ENCODE measurements at regions not wholly inside any gene's neighbourhood (a gene's known extent, or its start where the extent isn't known, plus 50 kb on each side); places are given as distances from the start of the nearest gene placed in this dataset.

- 29 to 100% (median 83%) methylated on average over 1 to 7 of the region's 9 CpGs; no CpG with 5 or more reads in 1 of the 10 experiments for WGBS, 10 experiments
- in situ Hi-C loops (cut with MboI; ENCODE audit: low pct_unique_long_range_greater_than_20kb in 2 of 9, low sequenced_read_pairs in 9 of 9, unreplicated experiment in 9 of 9) = no loop called here
Measured at GRCh38 chr2:5401115-5401657, 291.0 kb upstream of the SOX11 start.

GRCh38 chr2:5403392-5403791, 288.8 kb upstream of the SOX11 start:
- WGBS, 10 experiments = 16 to 87% (median 70%) methylated on average over 1 to 6 of the region's 6 CpGs; no CpG with 5 or more reads in 1 of the 10 experiments
- in situ Hi-C loops (cut with MboI; ENCODE audit: low pct_unique_long_range_greater_than_20kb in 2 of 9, low sequenced_read_pairs in 9 of 9, unreplicated experiment in 9 of 9) = no loop called here
- H3K4me1 ChIP-seq (replicated peaks in 1 of 2) = peaks cover 2 to 9% of the 10 kb centered on the region in 2 donors
- ATAC-seq (replicated peaks in 6 of 8) = peak in 5 of 8 experiments; percentile 64 to 90 (median 68)
- H3K27ac ChIP-seq = no peak overlapping the region
- H3K4me3 ChIP-seq = no peak overlapping the region

More at GRCh38 chr2:5401115-5401657, 291.0 kb upstream of the SOX11 start:
- peaks cover 0 to 5% of the 10 kb centered on the region in 2 donors for H3K4me1 ChIP-seq (replicated peaks in 1 of 2)
- no peak for ATAC-seq (replicated peaks in 6 of 8)
- no peak overlapping the region for H3K4me3 ChIP-seq
- H3K27ac ChIP-seq = no peak overlapping the region

DNA sequence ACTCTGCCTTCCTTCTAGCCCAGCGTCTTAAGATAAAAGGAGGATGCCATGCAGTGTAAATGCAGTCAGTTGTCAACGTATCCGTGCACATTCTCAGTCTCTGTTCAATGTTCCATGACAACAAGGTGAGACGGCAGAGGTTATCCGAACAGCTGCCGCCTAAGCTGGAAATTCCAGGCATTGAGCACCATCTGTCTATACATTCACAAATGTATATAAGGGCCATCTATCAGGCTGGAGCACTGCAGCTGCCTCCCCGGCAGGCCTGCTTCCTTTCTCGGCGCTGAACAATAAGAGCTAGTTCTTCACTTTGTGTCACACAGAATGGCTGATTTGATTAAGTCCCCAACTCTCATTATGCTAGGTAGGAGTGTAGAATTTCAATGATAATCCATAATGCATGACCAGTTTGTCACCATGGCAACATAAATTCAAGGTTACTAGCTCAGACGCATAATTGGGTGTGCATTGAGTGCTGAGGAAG, 282.2 kb upstream of the SOX11 start:
- in situ Hi-C loops (cut with MboI; ENCODE audit: low pct_unique_long_range_greater_than_20kb in 2 of 9, low sequenced_read_pairs in 9 of 9, unreplicated experiment in 9 of 9) = no loop called here
- WGBS, 10 experiments = 0 to 53% (median 0%) methylated on average over 1 to 6 of the region's 10 CpGs; no CpG with 5 or more reads in 3 of the 10 experiments
- Histone ChIP-seq H3K4me1 (replicated peaks in 1 of 2) (peaks cover 42 to 52% of the 10 kb centered on the region in 2 donors), H3K27ac (peak overlapping the region; percentile 65 to 71), H3K4me3 (peak overlapping the region in 2 of 5 donors; percentile 1 to 2)
- peak in 6 of 8 experiments; percentile 57 to 97 (median 93) for ATAC-seq (replicated peaks in 6 of 8)

- peak overlapping the region; percentile 33 to 63 for H3K27ac ChIP-seq
Measured at GRCh38 chr2:5410991-5411700, 281.0 kb upstream of the SOX11 start.

DNA sequence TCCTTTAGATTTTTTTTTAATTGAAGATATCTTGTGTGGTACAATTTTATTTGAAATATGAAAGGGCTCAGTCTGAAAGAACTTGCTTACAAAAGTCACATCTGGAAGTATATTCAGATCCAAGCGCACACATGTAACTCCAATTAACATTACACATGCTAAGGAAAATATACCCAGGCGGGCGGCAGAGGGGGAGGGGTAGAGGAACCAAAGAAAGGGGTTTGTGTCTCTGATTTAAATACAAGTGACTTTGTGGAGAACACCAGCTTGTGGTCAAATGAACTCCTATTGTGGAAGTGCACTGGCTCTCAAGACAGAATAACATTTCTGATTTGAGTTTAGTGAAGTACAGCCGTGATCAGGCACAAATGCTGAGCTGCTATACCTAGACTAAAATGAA, 280.2 kb upstream of the SOX11 start:
- H3K4me3 ChIP-seq = no peak overlapping the region

More at GRCh38 chr2:5410991-5411700, 281.0 kb upstream of the SOX11 start:
- 6 to 83% (median 38%) methylated on average over 2 to 4 of the region's 4 CpGs for WGBS, 10 experiments
- no peak overlapping the region for H3K4me3 ChIP-seq
- in situ Hi-C loops (cut with MboI; ENCODE audit: low pct_unique_long_range_greater_than_20kb in 2 of 9, low sequenced_read_pairs in 9 of 9, unreplicated experiment in 9 of 9) = no loop called here
- peaks cover 42 to 52% of the 10 kb centered on the region in 2 donors for H3K4me1 ChIP-seq (replicated peaks in 1 of 2)
- ATAC-seq (replicated peaks in 6 of 8) = no peak

GRCh38 chr2:5433855-5434254, 258.3 kb upstream of the SOX11 start:
- no peaks in the 10 kb centered on the region for H3K4me1 ChIP-seq (replicated peaks in 1 of 2)
- in situ Hi-C loops (cut with MboI; ENCODE audit: low pct_unique_long_range_greater_than_20kb in 2 of 9, low sequenced_read_pairs in 9 of 9, unreplicated experiment in 9 of 9) = no loop called here
- ATAC-seq (replicated peaks in 6 of 8) = no peak
- no peak overlapping the region for H3K4me3 ChIP-seq
- H3K27ac ChIP-seq = no peak overlapping the region
- WGBS, 10 experiments = 11 to 100% (median 61%) methylated on average over 1 to 2 of the region's 2 CpGs; no CpG with 5 or more reads in 1 of the 10 experiments

More for the DNA sequence above, 280.2 kb upstream of the SOX11 start:
- ATAC-seq (replicated peaks in 6 of 8) = peak in 2 of 8 experiments; percentile 15 to 16
- peaks cover 40 to 52% of the 10 kb centered on the region in 2 donors for H3K4me1 ChIP-seq (replicated peaks in 1 of 2)
- in situ Hi-C loops (cut with MboI; ENCODE audit: low pct_unique_long_range_greater_than_20kb in 2 of 9, low sequenced_read_pairs in 9 of 9, unreplicated experiment in 9 of 9) = no loop called here
- H3K27ac ChIP-seq = peak overlapping the region in 1 of 2 donors; percentile 63
- 0 to 67% (median 14%) methylated on average over 1 to 4 of the region's 4 CpGs; no CpG with 5 or more reads in 2 of the 10 experiments for WGBS, 10 experiments

DNA sequence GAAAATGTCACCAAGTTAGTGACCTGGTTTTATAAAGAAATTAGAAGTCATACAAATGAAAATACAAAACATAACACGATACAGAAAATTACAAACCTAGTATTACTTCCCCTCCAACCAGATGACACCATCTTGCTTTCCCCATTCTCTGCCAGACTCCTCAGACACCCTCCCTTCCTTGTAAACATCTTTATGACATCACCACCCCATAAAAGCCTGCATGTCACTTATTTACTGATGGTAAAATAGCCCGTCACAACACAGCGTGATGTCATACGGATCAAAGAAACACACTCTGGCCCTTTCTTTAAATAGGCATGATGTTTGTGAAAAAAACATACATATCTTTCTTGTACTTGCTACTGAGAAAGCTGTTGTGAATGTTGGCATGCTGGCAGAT, 254.8 kb upstream of the SOX11 start:
- peak in 3 of 8 experiments; percentile 39 to 68 (median 66) for ATAC-seq (replicated peaks in 6 of 8)
- no peak overlapping the region for H3K27ac ChIP-seq
- H3K4me1 ChIP-seq (replicated peaks in 1 of 2) = no peaks in the 10 kb centered on the region
- no peak overlapping the region for H3K4me3 ChIP-seq
- 0 to 100% (median 58%) methylated on average over 1 to 4 of the region's 4 CpGs; no CpG with 5 or more reads in 1 of the 10 experiments for WGBS, 10 experiments
- in situ Hi-C loops (cut with MboI; ENCODE audit: low pct_unique_long_range_greater_than_20kb in 2 of 9, low sequenced_read_pairs in 9 of 9, unreplicated experiment in 9 of 9) = no loop called here

GRCh38 chr2:5440174-5440573, 252.0 kb upstream of the SOX11 start:
- H3K4me1 ChIP-seq (replicated peaks in 1 of 2) = no peaks in the 10 kb centered on the region
- ATAC-seq (replicated peaks in 6 of 8) = peak in 2 of 8 experiments; percentile 76 to 94
- 13 to 100% methylated on average over 1 of the region's 1 CpG; no CpG with 5 or more reads in 8 of the 10 experiments for WGBS, 10 experiments
- in situ Hi-C loops (cut with MboI; ENCODE audit: low pct_unique_long_range_greater_than_20kb in 2 of 9, low sequenced_read_pairs in 9 of 9, unreplicated experiment in 9 of 9) = no loop called here
- H3K27ac ChIP-seq = no peak overlapping the region
- H3K4me3 ChIP-seq = no peak overlapping the region

GRCh38 chr2:5442736-5443135, 249.4 kb upstream of the SOX11 start:
- 20 to 87% (median 72%) methylated on average over 2 to 6 of the region's 9 CpGs; no CpG with 5 or more reads in 4 of the 10 experiments for WGBS, 10 experiments
- in situ Hi-C loops (cut with MboI; ENCODE audit: low pct_unique_long_range_greater_than_20kb in 2 of 9, low sequenced_read_pairs in 9 of 9, unreplicated experiment in 9 of 9) = no loop called here
- Histone ChIP-seq H3K4me1 (replicated peaks in 1 of 2) (no peaks in the 10 kb centered on the region), H3K4me3 (no peak overlapping the region), H3K27ac (no peak overlapping the region)
- no peak for ATAC-seq (replicated peaks in 6 of 8)

GRCh38 chr2:5444168-5444567, 248.0 kb upstream of the SOX11 start:
- no peak for ATAC-seq (replicated peaks in 6 of 8)
- WGBS, 10 experiments = 0 to 97% (median 85%) methylated on average over 1 to 9 of the region's 16 CpGs; no CpG with 5 or more reads in 3 of the 10 experiments
- in situ Hi-C loops (cut with MboI; ENCODE audit: low pct_unique_long_range_greater_than_20kb in 2 of 9, low sequenced_read_pairs in 9 of 9, unreplicated experiment in 9 of 9) = no loop called here
- H3K4me1 ChIP-seq (replicated peaks in 1 of 2) = no peaks in the 10 kb centered on the region
- no peak overlapping the region for H3K27ac ChIP-seq
- no peak overlapping the region for H3K4me3 ChIP-seq

GRCh38 chr2:5444854-5445253, 247.3 kb upstream of the SOX11 start:
- 29 to 85% (median 60%) methylated on average over 1 to 3 of the region's 4 CpGs; no CpG with 5 or more reads in 5 of the 10 experiments for WGBS, 10 experiments
- H3K27ac ChIP-seq = no peak overlapping the region
- no peak for ATAC-seq (replicated peaks in 6 of 8)
- no peaks in the 10 kb centered on the region for H3K4me1 ChIP-seq (replicated peaks in 1 of 2)
- in situ Hi-C loops (cut with MboI; ENCODE audit: low pct_unique_long_range_greater_than_20kb in 2 of 9, low sequenced_read_pairs in 9 of 9, unreplicated experiment in 9 of 9) = no loop called here
- no peak overlapping the region for H3K4me3 ChIP-seq

DNA sequence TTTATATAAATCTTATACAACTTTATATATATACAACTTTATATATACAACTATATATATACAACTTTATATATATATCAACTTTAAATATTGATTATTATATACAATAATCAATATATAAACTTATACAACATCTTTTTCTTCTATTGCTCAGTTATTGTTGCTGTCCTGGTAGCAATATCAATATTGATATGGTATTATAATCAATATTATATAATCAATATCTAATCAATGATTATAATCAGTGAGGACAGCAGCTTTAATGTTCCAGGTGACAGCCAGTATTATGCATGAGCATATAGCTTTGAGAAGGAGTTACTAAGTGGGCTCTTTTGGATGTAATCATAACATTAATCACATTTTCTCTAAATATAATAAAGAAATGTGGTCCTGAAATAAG, 242.3 kb upstream of the SOX11 start:
- in situ Hi-C loops (cut with MboI; ENCODE audit: low pct_unique_long_range_greater_than_20kb in 2 of 9, low sequenced_read_pairs in 9 of 9, unreplicated experiment in 9 of 9) = no loop called here
- Histone ChIP-seq H3K4me3 (no peak overlapping the region), H3K27ac (no peak overlapping the region), H3K4me1 (replicated peaks in 1 of 2) (peaks cover 15 to 17% of the 10 kb centered on the region in 2 donors)
- ATAC-seq (replicated peaks in 6 of 8) = no peak

All from motor neuron (in vitro differentiated cells).